GM04503 (cell line): ENCODE measurements at regions not wholly inside any gene's neighbourhood (a gene's known extent, or its start where the extent isn't known, plus 50 kb on each side); places are given as distances from the start of the nearest gene placed in this dataset.

Source experiments
- DNase-seq: peaks from one replicate; pipeline ENCODE4 v3.0.0-alpha.2; 2012; ENCODE audit warnings: low read depth

GRCh38 chr13:99055281-99055680, 77.4 kb upstream of the DOCK9 start:
- DNase-seq = no peak

DNA sequence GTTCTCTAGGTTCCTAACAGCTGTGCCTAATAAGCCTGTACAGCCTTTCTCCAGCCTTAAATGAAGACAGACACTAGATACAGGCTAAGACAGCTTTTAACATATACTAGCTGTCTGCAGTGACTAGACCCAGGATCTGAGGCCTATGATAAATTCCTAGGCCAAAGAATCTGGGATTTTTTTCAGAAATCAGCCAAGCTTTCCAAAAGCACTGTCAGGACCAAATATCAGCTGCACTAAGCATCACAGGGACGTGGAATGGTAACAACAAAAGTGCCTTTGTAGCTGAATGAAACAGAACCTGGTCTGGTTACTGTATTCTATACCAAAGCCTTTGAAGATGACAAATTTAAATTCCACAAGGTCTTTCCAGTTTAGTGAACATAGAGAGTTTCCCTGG, 77.9 kb upstream of the DOCK9 start:
- DNase-seq = no peak

- no peak for DNase-seq
Observed at GRCh38 chr13:99056381-99057014, 78.6 kb upstream of the DOCK9 start.

DNA sequence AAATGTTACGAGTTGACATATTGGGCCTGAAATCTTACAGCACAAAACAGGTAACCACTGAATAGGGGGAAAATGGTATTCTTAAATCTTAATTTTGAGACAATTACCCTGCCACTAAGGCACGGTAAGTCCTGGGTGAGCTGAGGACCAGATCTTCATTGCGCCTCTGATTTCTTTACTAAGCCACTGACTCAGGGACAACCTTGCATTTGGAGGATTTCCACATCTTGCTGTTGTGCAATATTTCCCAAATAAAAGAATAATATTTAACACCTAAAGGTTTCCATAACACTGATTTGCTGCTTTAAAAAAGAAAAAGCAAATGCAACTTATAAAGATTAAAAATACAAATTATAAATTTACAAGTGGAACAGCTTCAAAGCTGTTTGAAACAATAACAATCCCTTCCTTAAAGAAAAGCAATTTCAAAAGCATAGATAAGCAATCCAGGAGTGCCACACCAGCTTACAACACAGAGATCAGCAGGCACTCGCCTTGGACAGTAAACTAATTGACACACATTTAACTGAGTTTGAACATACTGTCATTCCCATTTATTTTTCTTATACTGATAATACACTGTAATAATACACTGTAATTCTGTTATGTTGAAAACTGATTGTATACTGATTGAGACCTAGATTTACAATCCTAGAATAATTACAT, 79.6 kb upstream of the DOCK9 start:
- no peak for DNase-seq

DNA sequence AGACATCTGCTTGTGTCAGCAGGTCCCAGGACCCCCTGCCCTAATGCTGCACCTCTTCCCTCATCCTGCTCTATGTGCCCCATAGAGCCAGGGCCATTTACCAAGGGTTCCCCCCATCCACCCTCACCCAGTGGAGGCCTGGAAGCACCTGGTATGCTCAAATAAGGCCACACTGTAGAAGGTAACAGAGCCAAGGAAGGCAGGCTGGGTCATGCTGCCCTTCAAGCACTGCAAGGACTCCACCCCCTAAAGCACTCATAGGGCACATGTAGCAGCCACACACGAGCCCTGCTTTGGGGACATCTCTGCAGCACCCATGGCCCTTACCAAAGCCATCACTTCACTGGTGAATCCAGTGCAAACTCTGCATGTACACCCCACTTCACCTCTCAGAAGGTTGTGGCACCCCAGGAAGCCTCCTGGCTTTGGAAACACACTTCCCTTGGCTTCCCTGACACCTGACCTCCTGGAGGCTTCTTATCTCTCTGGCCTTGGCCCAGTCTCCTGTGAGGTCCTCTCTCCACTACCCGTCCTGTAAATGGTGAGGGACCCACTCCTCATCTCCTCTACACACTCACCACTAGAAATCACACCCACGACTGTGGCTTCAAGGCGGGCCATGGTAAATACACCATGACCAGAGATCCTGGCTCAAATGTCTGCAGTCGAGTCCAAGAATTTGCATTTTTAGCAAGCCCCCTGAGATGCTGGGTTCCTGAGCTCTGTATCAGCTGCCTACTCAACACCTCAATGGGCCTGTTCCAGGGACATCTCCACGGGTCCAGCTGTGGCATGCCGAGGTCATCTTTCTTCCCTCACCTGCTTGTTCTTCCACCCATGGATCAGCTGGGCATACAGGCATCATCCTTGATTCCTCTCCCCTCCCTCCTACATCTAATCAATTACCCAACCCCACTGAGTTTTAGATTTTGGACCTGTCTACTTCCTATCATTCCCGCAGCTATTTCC, 80.9 kb upstream of the DOCK9 start:
- no peak for DNase-seq

GRCh38 chr13:99059498-99060075, 81.7 kb upstream of the DOCK9 start:
- DNase-seq = no peak

DNA sequence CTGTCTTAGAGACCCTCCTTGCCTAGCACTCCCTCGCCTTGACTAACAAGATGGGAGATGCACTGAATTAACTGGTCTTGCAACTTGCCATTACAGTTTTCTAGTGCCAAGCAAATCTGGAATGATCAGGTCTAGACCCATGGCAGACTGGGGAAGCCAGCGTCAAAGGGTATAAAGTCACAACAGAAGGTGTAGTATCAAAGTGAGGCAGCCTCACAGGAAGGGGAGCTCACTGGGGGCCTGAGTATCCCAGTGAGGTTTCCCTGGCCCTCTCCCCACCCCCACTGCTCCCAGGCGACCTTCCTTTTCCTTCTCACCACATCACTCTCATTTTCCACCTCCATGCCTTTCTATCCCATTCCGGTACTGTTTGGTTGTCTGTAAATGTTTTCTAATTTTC, 83.5 kb upstream of the DOCK9 start:
- DNase-seq = no peak

GRCh38 chr13:99062593-99062992, 84.7 kb upstream of the DOCK9 start:
- no peak for DNase-seq

DNA sequence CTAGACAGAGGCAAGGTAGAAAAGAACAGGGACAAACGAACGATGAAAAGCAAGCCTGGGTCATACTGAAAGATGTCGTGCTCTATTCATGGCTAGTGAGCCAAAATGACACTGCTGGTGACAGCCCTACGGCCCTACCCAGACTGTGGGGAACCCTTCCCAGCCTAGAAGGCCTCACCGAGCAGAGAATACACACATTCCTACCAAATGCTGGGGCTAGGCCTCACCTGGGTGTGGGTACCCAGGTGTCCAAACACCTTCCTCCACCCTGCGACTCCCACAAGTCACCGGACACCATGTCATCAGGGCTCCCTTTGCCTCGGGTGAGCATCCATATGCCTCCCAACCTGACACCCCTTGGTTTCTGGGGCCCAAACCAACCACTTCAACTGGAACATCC, 85.3 kb upstream of the DOCK9 start:
- DNase-seq = no peak

DNA sequence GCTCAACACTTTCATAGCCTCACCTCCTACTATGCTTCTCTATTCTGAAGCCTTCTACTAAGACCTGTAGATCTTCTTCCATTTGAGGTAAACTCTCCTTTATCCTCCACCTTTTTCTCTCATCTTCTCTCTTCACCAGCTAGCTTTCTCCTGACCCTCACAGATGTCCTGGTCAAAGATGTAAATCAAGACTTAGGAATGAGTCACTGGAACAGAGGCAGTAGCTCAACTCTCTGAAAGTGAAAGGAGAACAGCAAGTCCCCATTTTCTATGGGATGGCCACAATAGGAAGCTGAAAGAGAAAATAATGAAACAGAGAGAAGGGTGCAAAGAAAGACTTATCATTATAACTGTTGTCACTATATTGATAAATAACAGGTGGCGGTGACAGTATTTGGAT, 86.1 kb upstream of the DOCK9 start:
- DNase-seq = no peak

- DNase-seq = no peak
Observed at GRCh38 chr13:99064624-99065234, 86.9 kb upstream of the DOCK9 start.

DNA sequence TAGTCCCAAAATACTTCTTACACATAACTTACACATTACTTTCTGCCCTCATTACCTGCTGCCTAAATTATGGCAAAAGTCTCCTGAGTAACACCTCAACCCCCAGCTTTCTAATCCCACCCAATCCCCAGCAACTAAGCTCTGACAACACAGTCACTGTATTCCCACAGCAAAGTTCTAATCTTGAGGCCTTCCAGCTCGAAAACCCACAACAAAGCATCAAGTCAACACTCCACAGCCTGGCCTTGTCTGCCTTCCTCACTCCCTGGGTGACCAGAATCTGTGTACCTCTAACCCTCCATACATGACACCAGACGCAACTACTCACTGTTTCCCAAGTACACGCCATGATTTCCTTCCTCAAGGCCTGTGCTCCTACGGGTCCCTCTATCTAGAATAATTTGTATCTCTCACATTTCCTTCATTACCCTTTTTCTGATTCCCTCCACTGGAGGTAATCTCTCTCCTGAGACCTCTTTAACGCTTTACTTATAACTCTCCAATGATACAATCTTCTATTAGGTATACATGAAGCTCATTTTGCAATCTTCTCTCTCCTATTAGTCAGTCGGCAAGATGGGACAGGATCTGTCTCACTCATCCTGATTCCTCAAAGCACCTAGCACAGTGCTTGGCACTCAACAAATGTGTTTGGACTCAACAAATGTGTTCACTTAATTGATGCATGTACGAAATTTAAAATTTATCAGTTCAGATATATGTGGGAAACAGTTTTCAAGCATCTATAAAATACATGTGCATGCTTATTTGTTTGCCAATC, 87.6 kb upstream of the DOCK9 start:
- DNase-seq = no peak

DNA sequence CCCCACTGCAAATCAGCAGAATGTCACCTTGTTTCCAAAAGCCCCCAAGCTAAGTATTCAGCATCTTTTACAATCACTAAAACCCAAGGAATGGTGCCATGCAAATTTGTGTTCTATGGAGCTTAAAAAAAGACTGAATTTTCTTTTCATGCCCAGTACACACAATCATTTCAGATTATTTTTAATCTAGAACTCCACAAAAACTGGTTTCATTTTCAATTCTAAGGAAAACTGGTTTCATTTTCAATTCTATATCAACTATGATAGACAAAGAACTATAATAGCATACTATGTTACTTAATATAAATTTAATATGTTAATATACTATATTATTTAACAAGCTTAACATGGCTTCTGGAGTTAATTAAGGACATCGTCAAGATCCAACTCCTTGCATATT, 88.4 kb upstream of the DOCK9 start:
- DNase-seq = no peak

GRCh38 chr13:99067159-99067985, 89.5 kb upstream of the DOCK9 start:
- DNase-seq = peak; percentile 84

- no peak for DNase-seq
Observed at GRCh38 chr13:99071211-99071610, 93.3 kb upstream of the DOCK9 start.

- DNase-seq = no peak
Observed at GRCh38 chr13:99071666-99072065, 93.8 kb upstream of the DOCK9 start.

DNA sequence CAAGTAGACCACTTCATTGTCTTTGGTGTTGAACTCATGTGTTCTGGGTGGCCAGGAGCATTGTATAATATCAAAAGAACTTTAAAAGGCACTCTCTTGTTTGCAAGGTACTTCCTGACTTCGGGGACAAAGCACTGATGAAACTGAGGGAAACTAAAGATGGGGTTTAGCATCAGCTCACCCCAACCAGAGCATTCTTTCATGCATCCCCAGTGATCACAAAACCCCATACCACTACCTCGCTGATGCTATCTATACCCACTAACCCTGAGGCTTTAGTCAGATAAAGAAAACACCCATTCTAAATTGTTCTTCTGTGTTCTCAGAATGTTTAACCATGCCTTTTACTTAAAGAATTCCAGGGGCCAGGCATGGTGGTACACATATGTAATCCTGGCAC, 94.5 kb upstream of the DOCK9 start:
- no peak for DNase-seq

- no peak for DNase-seq
Observed at GRCh38 chr13:99072941-99073340, 95.1 kb upstream of the DOCK9 start.

GRCh38 chr13:99074693-99075092, 96.8 kb upstream of the DOCK9 start:
- no peak for DNase-seq
